GM23248 (cell line): ENCODE measurements at regions not wholly inside any gene's neighbourhood (a gene's known extent, or its start where the extent isn't known, plus 50 kb on each side); places are given as distances from the start of the nearest gene placed in this dataset.
"Not testable (repeated sequence)": the region's sequence is repeated elsewhere in the genome, so short reads cannot be mapped to it uniquely, and the experiment has no call there.

Experiments used
- DNase-seq: peaks from one replicate; pipeline ENCODE4 v3.0.0-alpha.2; 2015
- H2AFZ ChIP-seq: fragments of 200-600 bp; sonication (generic); 2 replicates; pipeline ENCODE4 v1.6.1; 2016; ENCODE audit warnings: antibody characterized with exemption
- H3F3A ChIP-seq: fragments of 200-600 bp; sonication (generic); 2 replicates; pipeline ENCODE4 v1.6.1; 2016; ENCODE audit warnings: mild to moderate bottlenecking, antibody characterized with exemption, mixed run types; ENCODE audit not compliant: insufficient read depth
- H3K27ac ChIP-seq: fragments of 200-600 bp; sonication (generic); 2 replicates; pipeline ENCODE4 v1.5.1; 2016; ENCODE audit warnings: mild to moderate bottlenecking
- H3K27me3 ChIP-seq: fragments of 200-600 bp; sonication (generic); replicated peaks from 2 replicates; pipeline ENCODE4 v1.6.1; 2016; ENCODE audit warnings: mild to moderate bottlenecking; ENCODE audit not compliant: insufficient read depth
- H3K36me3 ChIP-seq: fragments of 200-600 bp; sonication (generic); 2 replicates; pipeline ENCODE4 v1.6.1; 2016; ENCODE audit warnings: low read depth, mild to moderate bottlenecking
- H3K4me1 ChIP-seq: fragments of 200-600 bp; sonication (generic); 2 replicates; pipeline ENCODE4 v1.6.1; 2016; ENCODE audit warnings: mild to moderate bottlenecking; ENCODE audit not compliant: insufficient read depth
- H3K4me2 ChIP-seq: fragments of 200-600 bp; sonication (generic); one replicate; pipeline ENCODE4 v1.6.1; 2016; ENCODE audit warnings: mild to moderate bottlenecking; ENCODE audit not compliant: unreplicated experiment
- H3K4me3 ChIP-seq: fragments of 200-600 bp; sonication (generic); 2 replicates; pipeline ENCODE4 v1.5.1; 2016; ENCODE audit warnings: mild to moderate bottlenecking
- H3K79me2 ChIP-seq: fragments of 200-600 bp; sonication (generic); 2 replicates; pipeline ENCODE4 v1.6.1; 2016; ENCODE audit warnings: mild to moderate bottlenecking; ENCODE audit not compliant: insufficient read depth
- H3K9ac ChIP-seq: fragments of 200-600 bp; sonication (generic); 2 replicates; pipeline ENCODE4 v1.6.1; 2016; ENCODE audit warnings: mild to moderate bottlenecking
- H3K9me2 ChIP-seq: fragments of 200-600 bp; sonication (generic); 2 replicates; pipeline ENCODE4 v1.6.1; 2016; ENCODE audit warnings: mixed run types, mild to moderate bottlenecking, moderate library complexity; ENCODE audit not compliant: insufficient read depth
- H3K9me3 ChIP-seq: fragments of 200-600 bp; sonication (generic); one replicate; pipeline ENCODE4 v1.6.1; 2017; ENCODE audit warnings: low read depth
- H4K20me1 ChIP-seq: fragments of 200-600 bp; sonication (generic); 2 replicates; pipeline ENCODE4 v1.6.0; 2016; ENCODE audit not compliant: insufficient read depth
- EZH2 ChIP-seq: fragments of 200-600 bp; sonication (generic); IDR thresholded peaks from 2 replicates; pipeline ENCODE4 v1.6.1; 2018; ENCODE audit warnings: antibody characterized with exemption, mild to moderate bottlenecking; ENCODE audit not compliant: insufficient read depth, poor library complexity, severe bottlenecking
- EZH2phosphoT487 ChIP-seq: fragments of 200-600 bp; sonication (generic); IDR thresholded peaks from 2 replicates; pipeline ENCODE4 v1.6.1; 2018; ENCODE audit warnings: antibody characterized with exemption, moderate library complexity, mild to moderate bottlenecking, low read depth; ENCODE audit not compliant: insufficient read depth
- WGBS, 2 experiments: methylation state at CpG; one replicate each; pipeline ENCODE4 v1.1.6; 2015 to 2017; ENCODE audit warnings: low lambda C conversion rate in 2 of 2, low coverage in 1 of 2; ENCODE audit errors: missing lambda C conversion rate in 2 of 2; 5-methylcytosine and 5-hydroxymethylcytosine counted together
- in situ Hi-C: fragments of 300-500 bp; cut with MboI; formaldehyde crosslinking; loops from 2 replicates; pipeline ENCODE4 v1.15.0; 2020

DNA sequence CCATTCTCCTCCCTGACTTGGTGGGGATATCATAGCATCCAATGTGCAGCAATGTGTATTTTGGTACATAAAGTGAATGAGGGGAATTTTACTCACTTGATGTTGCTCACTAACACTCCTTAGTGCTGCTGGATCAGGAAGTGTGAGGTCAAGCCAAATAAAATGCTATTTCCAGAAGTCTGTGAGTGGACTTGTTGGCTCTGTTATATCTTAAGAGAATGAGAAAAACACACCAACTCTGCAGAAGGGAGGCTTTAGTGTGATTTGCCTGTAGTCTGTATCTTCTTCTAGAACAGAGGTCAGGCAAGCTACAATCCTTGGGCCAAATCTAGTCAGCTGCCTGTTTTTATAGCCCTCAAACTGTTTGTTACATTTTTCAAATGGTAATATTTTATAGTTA lies 154.3 kb downstream of the POLR1F start:
- no peak overlapping the region for H3K9ac ChIP-seq
- H3K27me3 ChIP-seq = no peaks in the 10 kb centered on the region
- peaks cover 15% of the 10 kb centered on the region; the same call in 1 of the 2 replicates for H3F3A ChIP-seq
- no peak overlapping the region for H3K4me2 ChIP-seq
- no peak for DNase-seq
- H3K4me3 ChIP-seq = no peak overlapping the region
- in situ Hi-C loops = no loop called here
- no peaks in the 10 kb centered on the region for H3K79me2 ChIP-seq
- no peak for TF ChIP-seq EZH2
- TF ChIP-seq EZH2phosphoT487 = no peak
- no peaks in the 10 kb centered on the region for H3K9me3 ChIP-seq
- peaks cover 14% of the 10 kb centered on the region for H3K4me1 ChIP-seq
- no peaks in the 10 kb centered on the region for H3K9me2 ChIP-seq
- no peaks in the 10 kb centered on the region for H3K36me3 ChIP-seq
- H3K27ac ChIP-seq = no peak overlapping the region
- no peaks in the 10 kb centered on the region for H4K20me1 ChIP-seq
- H2AFZ ChIP-seq = no peak overlapping the region

GRCh38 chr7:19552576-19552975 lies 156.3 kb downstream of the POLR1F start:
- H3K9me2 ChIP-seq = no peaks in the 10 kb centered on the region
- no peak overlapping the region for H3K9ac ChIP-seq
- no peak overlapping the region for H3K4me2 ChIP-seq
- H3K9me3 ChIP-seq = no peaks in the 10 kb centered on the region
- no peak overlapping the region for H2AFZ ChIP-seq
- no peaks in the 10 kb centered on the region for H4K20me1 ChIP-seq
- H3K36me3 ChIP-seq = no peaks in the 10 kb centered on the region
- 0 out of 2 replicates have a peak, but pooled peaks cover 1% of the 10 kb centered on the region for H3F3A ChIP-seq
- no peak overlapping the region for H3K4me3 ChIP-seq
- in situ Hi-C loops = no loop called here
- H3K79me2 ChIP-seq = no peaks in the 10 kb centered on the region
- H3K4me1 ChIP-seq = no peaks in the 10 kb centered on the region
- WGBS, 2 experiments = 90 to 95% methylated on average over 2 of the region's 2 CpGs
- no peak for TF ChIP-seq EZH2
- no peak for TF ChIP-seq EZH2phosphoT487
- DNase-seq = no peak
- no peak overlapping the region for H3K27ac ChIP-seq
- H3K27me3 ChIP-seq = no peaks in the 10 kb centered on the region

DNA sequence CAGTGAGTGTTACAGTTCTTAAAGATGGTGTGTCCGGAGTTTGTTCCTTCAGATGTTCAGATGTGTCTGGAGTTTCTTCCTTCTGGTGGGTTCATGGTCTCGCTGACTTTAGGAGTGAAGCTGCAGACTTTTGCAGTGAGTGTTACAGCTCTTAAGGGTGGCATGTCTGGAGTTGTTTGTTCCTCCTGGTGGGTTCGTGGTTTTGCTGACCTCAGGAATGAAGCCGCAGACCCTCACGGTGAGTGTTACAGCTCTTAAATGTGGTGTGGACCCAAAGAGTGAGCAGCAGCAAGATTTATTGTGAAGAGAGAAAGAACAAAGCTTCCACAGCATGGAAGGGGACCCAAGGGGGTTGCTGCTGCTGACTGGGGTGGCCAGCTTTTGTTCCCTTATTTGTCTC lies 159.6 kb downstream of the POLR1F start:
- H3F3A ChIP-seq, H3K79me2 ChIP-seq, H3K9ac ChIP-seq, H3K4me3 ChIP-seq, H4K20me1 ChIP-seq, H2AFZ ChIP-seq, DNase-seq, in situ Hi-C loops, H3K27ac ChIP-seq, H3K9me2 ChIP-seq, H3K27me3 ChIP-seq, H3K4me1 ChIP-seq, H3K4me2 ChIP-seq, H3K36me3 ChIP-seq, H3K9me3 ChIP-seq: not testable (repeated sequence)
- WGBS, 2 experiments = 54 to 56% methylated on average over 4 to 5 of the region's 5 CpGs

DNA sequence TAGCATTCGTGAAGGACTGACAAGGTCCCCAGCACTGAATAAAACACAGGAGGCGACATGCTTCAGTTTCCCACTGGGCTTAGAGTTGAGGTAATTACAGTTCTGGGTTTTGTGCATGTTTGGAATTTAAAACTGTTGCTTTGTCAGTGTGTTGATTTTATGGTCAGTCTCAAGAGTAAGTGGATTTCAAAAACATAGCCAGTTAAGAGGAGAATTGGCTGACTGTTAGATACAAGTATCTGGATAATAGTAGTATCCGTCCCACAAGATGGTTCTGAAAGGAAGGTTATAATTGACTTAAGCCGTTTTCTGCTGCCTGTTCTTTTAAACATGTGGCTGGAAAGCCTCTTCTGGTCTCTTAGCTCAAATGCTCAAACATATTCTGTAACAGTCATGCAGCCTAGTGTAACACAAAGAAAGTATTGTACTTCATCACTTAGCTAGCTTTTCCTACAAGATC lies 170.9 kb downstream of the POLR1F start:
- Histone ChIP-seq H3K4me3 (peak overlapping the region; percentile 25; the same call in 1 of the 2 replicates), H3K9me2 (no peaks in the 10 kb centered on the region), H2AFZ (0 out of 2 replicates have a peak overlapping the region, but pooled peaks have one; percentile 13), H3K9me3 (no peaks in the 10 kb centered on the region), H3K4me1 (no peaks in the 10 kb centered on the region), H3K27me3 (no peaks in the 10 kb centered on the region), H3K79me2 (no peaks in the 10 kb centered on the region), H3K27ac (no peak overlapping the region), H3K4me2 (peak overlapping the region; percentile 20), H3K36me3 (no peaks in the 10 kb centered on the region), H4K20me1 (no peaks in the 10 kb centered on the region), H3K9ac (no peak overlapping the region), H3F3A (no peaks in the 10 kb centered on the region)
- DNase-seq = peak; percentile 20
- in situ Hi-C loops = no loop called here
- 36 to 40% methylated on average over 4 of the region's 4 CpGs for WGBS, 2 experiments
- no peak for TF ChIP-seq EZH2phosphoT487
- no peak for TF ChIP-seq EZH2

DNA sequence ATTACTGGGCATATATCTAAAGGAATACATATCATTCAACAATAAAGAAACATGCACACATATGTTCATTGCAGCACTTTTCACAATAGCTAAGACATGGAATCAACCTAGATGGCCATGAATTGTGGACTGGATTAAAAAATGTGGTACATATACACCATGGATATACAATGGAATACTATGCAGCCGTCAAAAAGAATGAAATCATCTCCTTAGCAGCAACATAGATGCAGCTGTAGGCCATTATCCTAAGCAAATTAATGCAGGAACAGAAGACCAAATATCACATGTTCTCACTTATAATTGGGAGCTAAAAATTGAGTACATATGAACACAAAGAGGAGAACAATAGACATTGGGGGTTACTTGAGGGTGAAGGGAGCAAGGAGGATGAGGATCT lies 175.6 kb downstream of the POLR1F start:
- Histone ChIP-seq H3K4me1 (no peaks in the 10 kb centered on the region), H3K4me2 (no peak overlapping the region), H3K9ac (no peak overlapping the region), H3K79me2 (no peaks in the 10 kb centered on the region), H3K36me3 (no peaks in the 10 kb centered on the region), H3K9me2 (no peaks in the 10 kb centered on the region), H3K27me3 (no peaks in the 10 kb centered on the region), H3F3A (no peaks in the 10 kb centered on the region), H4K20me1 (no peaks in the 10 kb centered on the region), H3K9me3 (no peaks in the 10 kb centered on the region), H2AFZ (no peak overlapping the region), H3K4me3 (no peak overlapping the region), H3K27ac (no peak overlapping the region)
- no peak for TF ChIP-seq EZH2phosphoT487
- no peak for TF ChIP-seq EZH2
- WGBS, 2 experiments = 78% methylated on average over 1 of the region's 1 CpG
- in situ Hi-C loops = no loop called here
- no peak for DNase-seq
